GM18858 (cell line): ENCODE measurements at regions not wholly inside any gene's neighbourhood (a gene's known extent, or its start where the extent isn't known, plus 50 kb on each side); places are given as distances from the start of the nearest gene placed in this dataset.
"Not testable (repeated sequence)": the region's sequence is repeated elsewhere in the genome, so short reads cannot be mapped to it uniquely, and the experiment has no call there.

ENCODE experiments used
- ATAC-seq: cut with Tn5 transposase; IDR thresholded peaks from one replicate; pipeline ENCODE4 v1.9.1; 2021; ENCODE audit not compliant: unreplicated experiment

DNA sequence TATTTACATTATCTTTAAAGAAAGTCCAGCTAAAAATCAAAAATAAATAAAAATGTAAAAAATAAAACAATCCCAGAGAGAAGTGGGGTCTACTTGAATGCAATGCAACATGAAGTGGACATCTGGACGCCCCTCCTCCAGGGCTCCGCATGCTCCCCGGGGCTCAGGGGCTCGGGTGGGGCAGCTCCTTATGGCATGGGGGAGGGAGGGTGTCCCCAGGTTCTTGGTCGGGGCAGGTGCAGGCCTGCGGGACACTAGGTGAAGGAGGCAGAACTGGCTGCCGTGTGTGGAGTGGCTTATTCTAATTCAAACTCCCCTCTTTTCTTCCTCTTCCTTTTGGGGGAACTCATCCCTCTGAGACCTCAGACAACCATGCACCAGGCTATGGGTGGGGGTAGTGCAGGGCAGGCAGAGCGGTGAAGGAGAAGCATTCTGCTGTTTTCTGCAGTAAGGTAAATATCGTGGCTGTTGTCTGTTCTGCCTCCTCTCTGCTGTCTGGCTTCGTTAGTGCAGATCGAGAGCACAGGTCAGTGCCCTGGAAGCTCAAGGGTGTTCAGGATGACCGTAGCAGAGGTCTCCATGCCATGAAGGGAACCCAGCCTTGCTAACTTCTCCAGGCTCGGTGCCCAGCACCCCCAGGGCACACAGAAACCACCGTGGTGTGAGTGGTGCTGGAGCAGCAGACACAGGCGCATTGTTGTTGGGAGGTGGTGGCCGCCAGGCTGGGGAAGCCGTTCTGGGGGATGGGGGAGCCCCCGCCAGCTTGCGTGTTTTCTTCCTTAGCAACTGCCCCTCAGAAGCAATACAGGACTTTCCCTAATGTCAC is 82.6 kb downstream of the TTLL2 start:
- no peak for ATAC-seq

DNA sequence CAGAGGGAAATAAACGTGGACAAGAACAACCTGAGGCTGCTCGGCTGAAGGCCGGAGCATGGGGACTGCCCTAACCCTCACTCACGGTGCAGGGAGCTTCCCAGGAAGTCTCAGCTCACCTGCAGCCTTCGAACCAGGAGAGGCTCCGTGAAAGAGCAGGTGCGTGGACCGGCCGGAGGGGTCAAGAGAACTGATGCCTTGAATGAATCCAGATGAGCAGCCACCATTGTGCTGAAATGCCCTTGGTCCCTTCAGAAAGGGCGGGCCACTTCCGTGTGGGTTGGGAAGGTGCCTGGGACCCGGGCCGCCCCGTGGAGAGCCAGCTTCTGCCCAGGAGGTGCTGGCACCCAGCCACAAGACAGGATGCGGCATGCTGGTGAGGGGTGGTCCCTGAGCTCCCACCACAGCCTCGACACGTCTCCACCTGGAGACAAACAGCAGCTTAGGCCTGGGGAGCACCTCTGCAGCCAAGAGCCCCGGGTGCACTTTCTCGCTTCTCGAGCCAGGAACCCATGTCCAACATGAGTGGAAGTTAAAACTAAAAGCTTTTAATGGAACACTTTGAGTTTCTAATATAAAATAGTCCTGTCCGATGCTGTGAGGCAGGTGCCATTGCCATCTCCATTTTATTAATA is 83.5 kb downstream of the TTLL2 start:
- ATAC-seq = no peak

DNA sequence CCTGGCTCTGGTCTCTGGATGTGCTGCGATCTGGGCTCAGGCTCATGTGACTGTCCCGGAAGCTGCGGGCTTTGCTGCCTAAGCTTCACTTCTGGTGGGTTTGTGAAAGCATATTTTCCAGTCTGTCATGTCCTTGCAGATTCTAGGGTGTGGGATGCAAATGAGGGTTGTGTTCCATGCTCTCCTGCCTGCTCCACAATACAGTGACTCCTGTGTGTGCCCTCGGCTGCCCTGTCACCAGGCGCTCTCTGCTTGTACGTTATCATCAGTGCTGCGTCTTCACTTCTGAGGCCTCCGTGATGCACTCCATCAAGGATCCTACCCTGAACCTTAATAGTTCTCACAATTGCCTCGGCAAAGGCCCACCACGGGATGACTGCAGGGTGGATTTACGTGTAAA is 84.2 kb downstream of the TTLL2 start:
- no peak for ATAC-seq

DNA sequence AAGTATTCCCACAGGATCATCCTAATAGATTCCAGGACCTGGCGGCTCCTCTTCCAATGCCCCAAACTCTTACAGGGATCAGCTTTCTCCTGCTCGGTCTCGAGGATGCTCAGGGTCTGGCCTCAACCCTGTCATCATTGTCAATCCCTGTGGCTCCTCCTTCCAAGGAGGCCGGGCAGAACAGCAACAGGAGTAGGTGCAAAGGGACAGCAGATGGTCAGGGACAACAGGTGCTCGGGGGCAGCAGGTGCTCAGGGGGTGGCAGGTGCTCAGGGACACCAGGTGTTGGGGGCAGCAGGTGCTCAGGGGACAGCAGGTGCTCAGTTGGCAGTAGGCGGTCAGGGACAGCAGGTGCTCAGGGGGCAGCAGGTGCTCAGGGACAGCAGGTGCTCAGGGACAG is 84.8 kb downstream of the TTLL2 start:
- ATAC-seq = no peak

DNA sequence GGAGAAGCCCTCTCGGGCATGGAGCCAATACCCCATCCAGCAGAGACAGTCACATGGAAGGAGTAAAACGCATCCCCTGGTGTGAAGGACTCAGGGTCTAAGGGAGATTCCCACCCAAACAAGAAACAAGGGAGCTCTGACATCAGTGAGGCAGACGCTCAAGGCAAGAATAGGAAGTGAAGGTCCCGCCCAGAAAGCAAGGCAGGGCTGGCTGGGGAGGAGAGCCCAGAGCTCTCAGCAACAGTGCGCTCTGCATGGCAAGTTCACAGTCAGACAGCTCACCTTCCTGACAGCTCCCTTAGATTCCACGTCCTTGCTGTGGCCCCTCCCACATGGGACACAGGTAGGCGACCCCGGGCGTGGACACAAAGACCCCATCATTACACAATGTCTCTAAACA is 85.6 kb downstream of the TTLL2 start:
- ATAC-seq = no peak

GRCh38 chr6:167412506-167412905 is 87.6 kb downstream of the TTLL2 start:
- ATAC-seq = no peak

- no peak for ATAC-seq
Measured at GRCh38 chr6:167415441-167415961, 90.6 kb downstream of the TTLL2 start.

DNA sequence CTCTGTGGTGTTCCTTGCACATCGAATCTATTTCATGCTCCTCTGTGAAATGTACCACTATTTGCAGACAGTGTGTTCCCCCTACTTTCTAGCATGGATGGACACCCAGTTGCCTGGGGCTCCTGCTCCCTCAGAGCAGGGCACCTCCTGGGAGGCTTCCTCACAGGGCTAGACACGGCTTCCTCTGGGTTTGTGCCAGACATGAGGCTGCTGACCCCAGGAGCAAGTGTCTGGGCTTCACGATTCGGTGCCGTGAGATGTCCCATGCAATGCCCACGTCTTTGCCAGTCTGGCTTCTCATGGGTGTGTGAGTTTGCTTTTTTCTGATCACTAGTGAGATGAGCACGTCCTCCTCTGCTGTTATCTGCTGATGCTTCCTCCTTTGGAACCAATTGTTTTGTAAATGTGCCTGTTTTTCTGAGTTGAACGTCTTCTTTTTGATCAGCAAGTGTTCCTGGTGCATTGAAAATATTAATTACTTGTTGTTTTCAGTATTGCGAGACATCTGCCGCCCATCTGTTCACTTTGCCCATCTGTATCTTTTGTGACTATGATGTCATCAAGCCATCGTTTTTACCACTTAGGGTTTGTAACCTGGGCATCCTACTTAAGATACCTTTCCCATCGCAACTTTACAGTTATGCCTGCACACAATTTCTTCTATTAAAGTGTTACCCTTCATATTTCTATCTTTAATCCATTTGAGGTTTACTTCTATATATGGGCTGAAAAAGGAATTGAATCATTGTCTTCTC is 92.0 kb downstream of the TTLL2 start:
- no peak for ATAC-seq

DNA sequence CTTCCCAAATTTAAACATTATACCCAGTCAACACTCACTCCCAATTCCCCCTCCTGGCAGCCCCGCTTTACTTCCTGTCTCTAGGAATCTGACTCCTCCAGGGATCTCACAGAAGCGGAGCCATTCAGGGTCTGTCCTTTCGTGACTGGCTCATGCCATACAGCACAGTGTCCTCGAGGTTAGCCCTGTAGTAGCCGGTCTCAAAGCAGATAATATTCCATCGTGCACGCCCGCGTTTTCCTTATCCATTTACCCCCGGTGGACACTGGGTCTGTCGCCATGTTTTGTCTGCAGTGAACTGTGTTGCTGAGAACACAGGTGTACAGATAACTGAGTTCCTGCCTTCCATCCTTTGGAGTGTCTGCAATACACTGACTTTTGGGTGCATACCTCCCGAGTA is 95.3 kb downstream of the TTLL2 start:
- no peak for ATAC-seq

GRCh38 chr6:167420858-167421766 is 96.2 kb downstream of the TTLL2 start:
- ATAC-seq = no peak

GRCh38 chr6:167421944-167422343 is 97.1 kb downstream of the TTLL2 start:
- ATAC-seq = not testable (repeated sequence)

- no peak for ATAC-seq
Measured at GRCh38 chr6:167422934-167423333, 98.0 kb downstream of the TTLL2 start.

DNA sequence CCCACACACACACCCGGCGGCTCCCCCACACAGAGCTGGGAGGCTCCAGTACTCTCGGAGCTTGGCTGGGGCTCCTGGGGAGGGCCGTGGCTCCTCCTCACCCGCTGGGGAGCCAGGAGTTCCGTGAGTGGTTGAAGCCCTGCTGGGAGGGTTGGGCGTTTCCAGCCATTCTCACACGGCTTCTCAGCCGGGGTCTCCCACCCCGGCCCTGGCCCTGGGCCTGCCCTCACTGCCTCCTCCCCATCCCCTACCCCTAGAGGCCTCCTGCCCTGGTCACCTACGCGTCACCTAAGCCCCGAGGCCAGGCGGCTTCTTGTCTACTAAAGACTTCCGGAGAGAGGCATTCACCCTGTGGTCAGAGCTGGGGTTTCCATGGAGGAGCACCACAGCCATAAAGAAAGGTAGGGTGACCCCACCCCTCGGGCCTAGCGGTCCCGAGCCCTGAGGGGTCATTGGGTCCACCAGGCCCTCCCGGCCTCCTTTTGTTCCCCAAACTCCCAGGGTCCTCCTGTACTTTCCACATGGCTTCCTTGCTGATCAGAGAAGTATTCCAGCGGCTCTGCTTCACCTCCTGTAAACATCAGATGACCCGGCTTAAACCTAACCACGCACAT is 99.3 kb downstream of the TTLL2 start:
- no peak for ATAC-seq

DNA sequence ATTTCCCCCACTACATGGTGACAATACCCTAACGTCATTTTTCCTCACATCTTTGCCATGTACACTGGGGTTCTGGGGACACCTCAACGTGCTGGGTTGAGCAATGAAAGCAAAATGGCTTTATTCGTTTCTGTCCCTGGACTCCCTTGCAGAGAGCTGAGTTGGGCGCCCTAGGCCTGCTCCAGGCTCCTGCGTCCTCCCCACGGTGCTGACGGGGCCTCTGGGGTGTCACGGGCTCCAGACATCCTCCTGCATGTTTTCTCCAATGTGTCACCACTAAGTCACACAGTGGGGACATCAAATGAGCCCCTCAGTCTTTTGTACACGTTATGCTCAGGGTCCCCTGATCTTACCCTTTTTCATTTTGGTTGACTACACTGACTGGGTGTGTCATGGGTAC is 99.8 kb downstream of the TTLL2 start:
- no peak for ATAC-seq

DNA sequence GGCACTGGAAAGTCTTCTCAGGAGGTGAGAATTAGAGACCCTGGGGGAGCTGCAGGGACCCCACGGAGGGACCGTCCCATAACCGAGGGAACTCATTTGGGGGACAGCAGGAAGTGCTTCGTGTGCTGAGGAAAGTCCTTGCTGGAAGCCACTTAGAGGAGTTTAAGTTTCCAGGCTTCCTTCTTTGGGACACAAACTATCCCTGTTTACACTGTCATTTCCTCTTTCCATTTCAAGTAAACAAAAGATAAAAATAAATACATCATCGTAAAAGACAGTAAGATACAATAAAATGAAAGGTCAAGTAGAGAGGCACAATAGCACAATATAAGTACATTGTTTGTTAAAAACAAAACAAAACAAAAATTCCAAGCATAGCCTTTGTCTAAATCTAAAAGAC is 101.2 kb downstream of the TTLL2 start:
- ATAC-seq = no peak

GRCh38 chr6:167426651-167427050 is 101.8 kb downstream of the TTLL2 start:
- no peak for ATAC-seq

DNA sequence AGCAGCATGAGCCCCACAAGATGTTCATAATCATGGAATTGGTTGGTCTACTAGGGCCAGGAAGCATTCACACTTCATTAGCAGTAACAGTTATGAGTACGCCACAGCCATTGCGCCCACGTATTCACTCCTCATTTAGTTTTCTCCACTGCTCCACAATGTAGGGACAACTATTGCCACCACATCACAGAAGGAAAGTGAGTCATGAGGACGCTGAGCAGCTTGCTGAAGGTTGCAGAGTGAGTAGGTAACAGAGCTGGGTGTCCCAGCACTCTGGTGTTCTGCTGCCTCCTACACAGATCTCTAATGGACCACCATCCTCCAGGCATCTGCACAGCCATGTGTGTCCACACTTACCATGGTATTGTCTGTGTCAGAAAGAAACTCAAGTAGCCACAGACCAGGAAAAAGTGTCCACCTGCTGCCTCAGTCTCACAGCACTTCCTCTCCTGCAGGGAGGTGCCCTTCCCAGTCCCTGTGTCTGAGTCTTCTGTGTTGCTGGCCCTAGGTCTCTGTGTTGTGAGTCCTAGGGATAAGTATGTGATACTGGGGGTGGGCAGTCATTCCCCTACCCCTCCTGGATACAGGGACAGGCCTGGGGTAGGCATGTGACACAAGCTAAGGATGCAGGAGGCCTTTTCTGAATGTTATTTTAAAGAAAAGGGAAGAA is 103.9 kb downstream of the TTLL2 start:
- no peak for ATAC-seq

DNA sequence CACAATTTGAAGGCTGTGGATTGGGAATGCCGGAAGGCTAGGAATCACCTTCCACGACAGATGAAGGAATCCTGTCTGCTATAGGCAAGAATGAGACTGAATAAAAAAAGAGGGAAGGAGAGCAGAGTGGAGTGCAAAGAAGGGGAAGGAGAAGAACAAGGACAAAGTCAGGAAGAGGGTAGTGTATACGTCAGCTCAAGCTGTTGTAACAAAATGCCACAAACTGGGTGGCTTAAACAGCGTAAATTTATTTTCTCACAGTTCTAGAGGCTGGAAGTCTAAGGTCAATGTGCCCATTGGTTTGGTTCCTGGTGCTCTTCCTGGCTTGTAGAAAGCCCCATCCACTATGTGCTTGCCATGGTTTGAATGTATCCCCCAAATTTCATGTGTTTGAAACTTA is 104.5 kb downstream of the TTLL2 start:
- no peak for ATAC-seq

DNA sequence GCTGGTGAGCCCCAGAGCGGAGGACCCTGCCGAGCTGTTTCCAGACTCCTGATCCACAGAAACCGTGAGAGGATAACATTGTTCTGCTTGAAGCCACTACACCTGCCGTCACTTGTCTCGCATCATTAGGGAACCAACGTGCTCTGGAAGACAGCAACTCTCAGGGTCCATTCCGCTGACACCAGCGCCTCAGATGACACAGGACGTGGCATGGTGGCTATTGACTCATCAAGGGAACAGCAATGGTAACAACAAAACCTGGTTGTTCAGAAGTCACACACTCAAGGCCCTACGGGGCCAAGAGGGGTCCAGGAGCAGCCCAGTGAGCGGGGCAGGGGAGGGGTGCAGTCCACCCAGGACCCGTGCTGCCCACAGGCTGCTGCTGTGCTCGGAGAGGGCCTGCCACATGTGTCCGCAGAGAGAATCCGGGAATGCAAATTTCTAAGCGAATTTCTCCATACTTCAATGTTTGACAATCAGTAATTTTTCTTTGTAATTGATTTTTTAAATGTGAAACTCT is 110.4 kb downstream of the TTLL2 start:
- no peak for ATAC-seq
